Adrenal gland (tissue), 5 donors: ENCODE measurements at regions not wholly inside any gene's neighbourhood (a gene's known extent, or its start where the extent isn't known, plus 50 kb on each side); places are given as distances from the start of the nearest gene placed in this dataset.

Source experiments
- POLR2A ChIP-seq, 2 donors: fragments of 450-650 bp; IDR thresholded peaks; one replicate each; pipeline ENCODE4 v1.6.1; 2017; ENCODE audit warnings: antibody characterized with exemption in 2 of 2, mild to moderate bottlenecking in 2 of 2, moderate library complexity in 1 of 2
- TF ChIP-seq, protein P1 (sequence below), 6 experiments: fragments of 450-650 bp in 4 of 6; fragments of 200-600 bp in 2 of 6; sonication (generic) in 1 of 6; IDR thresholded peaks; 1 replicate in 5 of 6; 2 replicates in 1 of 6; pipeline versions ENCODE4 v1.5.1 to v1.8.0; 2016 to 2021; ENCODE audit warnings: antibody characterized with exemption in 6 of 6, mild to moderate bottlenecking in 2 of 6, moderate library complexity in 1 of 6
- donor health status: DM: no; HTN: no; CAD: no.

DNA sequence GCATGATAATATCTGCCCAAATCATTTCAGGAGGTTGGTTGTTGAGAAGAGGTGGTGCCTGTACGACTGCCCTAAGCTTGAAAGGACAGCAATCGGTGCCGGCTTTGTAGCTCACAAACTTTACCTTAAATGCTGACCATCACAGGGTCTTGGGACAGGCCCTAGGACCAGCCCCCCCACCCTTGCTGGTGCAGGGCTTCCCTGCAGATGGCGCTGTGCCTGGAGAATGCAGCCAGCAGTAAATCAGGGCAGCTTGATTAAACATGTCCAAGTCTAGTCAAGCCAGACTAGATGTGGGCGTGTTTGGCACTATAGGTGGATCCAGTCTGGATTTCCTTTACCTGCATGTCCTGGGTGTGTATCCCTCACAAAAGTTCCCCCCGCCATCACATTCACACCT lies 135.5 kb upstream of the CRHR1 start:
- TF ChIP-seq, protein P1, sequence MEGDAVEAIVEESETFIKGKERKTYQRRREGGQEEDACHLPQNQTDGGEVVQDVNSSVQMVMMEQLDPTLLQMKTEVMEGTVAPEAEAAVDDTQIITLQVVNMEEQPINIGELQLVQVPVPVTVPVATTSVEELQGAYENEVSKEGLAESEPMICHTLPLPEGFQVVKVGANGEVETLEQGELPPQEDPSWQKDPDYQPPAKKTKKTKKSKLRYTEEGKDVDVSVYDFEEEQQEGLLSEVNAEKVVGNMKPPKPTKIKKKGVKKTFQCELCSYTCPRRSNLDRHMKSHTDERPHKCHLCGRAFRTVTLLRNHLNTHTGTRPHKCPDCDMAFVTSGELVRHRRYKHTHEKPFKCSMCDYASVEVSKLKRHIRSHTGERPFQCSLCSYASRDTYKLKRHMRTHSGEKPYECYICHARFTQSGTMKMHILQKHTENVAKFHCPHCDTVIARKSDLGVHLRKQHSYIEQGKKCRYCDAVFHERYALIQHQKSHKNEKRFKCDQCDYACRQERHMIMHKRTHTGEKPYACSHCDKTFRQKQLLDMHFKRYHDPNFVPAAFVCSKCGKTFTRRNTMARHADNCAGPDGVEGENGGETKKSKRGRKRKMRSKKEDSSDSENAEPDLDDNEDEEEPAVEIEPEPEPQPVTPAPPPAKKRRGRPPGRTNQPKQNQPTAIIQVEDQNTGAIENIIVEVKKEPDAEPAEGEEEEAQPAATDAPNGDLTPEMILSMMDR (IDR thresholded peaks at IDR 0.05) = no peak
- no peak for TF ChIP-seq POLR2A (IDR thresholded peaks at IDR 0.05)
